ENCODE measurements at regions not wholly inside any gene's neighbourhood (a gene's known extent, or its start where the extent isn't known, plus 50 kb on each side); places are given as distances from the start of the nearest gene placed in this dataset.

DNA sequence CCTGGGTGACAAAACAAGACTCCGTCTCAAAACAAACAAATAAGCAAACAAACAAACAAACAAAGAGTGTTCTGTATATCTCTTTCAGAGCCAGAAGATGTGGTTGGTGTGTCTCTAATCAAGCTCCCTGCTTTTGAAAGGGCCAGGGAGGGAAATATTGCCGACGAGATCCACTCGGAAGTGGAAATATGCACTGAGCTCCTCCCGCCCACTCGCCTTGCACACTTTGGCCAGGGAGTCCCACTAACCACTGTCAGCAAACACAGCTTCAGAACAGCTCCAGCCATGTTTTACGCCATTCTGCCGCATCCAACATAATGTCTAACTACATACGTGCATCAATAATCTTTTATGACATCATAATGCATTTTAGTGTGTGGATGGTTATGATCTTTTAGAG lies 155.5 kb upstream of the VSTM2B start:
- DNase-seq (ENCODE audit: low spot score in 2 of 2): no peak
- no peaks in the 10 kb centered on the region for H3K4me1 ChIP-seq
- WGBS: 92% methylated on average over 9 of the region's 9 CpGs
- H3K27ac ChIP-seq: no peak overlapping the region
- H3K9me3 ChIP-seq: no peaks in the 10 kb centered on the region
- no peaks in the 10 kb centered on the region for H3K27me3 ChIP-seq
- TF ChIP-seq EP300 (IDR thresholded peaks at IDR 0.05): no peak
- no peak for TF ChIP-seq POLR2A (IDR thresholded peaks at IDR 0.05)
- TF ChIP-seq, protein P1, sequence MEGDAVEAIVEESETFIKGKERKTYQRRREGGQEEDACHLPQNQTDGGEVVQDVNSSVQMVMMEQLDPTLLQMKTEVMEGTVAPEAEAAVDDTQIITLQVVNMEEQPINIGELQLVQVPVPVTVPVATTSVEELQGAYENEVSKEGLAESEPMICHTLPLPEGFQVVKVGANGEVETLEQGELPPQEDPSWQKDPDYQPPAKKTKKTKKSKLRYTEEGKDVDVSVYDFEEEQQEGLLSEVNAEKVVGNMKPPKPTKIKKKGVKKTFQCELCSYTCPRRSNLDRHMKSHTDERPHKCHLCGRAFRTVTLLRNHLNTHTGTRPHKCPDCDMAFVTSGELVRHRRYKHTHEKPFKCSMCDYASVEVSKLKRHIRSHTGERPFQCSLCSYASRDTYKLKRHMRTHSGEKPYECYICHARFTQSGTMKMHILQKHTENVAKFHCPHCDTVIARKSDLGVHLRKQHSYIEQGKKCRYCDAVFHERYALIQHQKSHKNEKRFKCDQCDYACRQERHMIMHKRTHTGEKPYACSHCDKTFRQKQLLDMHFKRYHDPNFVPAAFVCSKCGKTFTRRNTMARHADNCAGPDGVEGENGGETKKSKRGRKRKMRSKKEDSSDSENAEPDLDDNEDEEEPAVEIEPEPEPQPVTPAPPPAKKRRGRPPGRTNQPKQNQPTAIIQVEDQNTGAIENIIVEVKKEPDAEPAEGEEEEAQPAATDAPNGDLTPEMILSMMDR (IDR thresholded peaks at IDR 0.05): no peak
- no peak for TF ChIP-seq POLR2AphosphoS5 (IDR thresholded peaks at IDR 0.05)
- no peak overlapping the region for H3K4me3 ChIP-seq
- H3K36me3 ChIP-seq: no peaks in the 10 kb centered on the region

DNA sequence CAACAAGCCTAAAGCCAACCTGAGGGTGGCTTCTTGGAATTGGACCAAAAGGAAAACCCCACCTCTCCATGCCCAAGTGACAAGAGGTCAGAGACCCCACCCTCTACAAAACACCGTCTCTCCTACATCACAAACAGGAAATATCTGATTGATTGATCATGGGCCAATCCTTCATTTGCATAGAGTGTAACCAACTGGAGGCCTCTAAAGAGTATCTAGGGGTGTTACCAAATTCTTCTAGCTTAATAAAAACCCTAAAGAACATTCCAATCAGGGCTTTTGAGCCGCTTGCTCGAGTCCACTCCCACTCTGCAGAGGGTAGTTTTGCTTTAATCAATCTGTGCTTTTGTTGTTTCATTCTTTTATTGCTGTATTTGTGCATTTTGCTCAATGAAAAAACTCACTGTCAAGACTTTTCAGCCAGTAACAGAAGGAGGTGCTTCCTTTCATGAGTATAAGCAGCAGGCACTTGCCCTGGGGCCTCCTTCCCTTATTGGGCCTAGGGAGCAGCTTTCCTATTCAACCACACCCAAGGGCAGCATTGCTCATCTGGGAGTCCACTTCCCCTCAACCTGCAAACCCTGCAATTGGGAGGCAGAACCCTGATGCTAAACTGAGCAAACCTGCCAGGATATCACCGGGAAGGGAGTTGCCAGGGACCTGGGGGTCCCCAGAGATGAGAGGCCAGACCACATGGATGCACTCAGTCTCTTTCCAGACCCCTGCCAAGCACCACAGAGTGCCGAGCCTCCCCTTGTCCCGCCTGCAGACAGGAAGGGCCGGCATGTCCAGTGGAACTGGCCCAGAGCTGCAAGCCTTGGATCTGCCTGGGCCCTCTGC lies 154.3 kb upstream of the VSTM2B start:
- Histone ChIP-seq H3K27ac (no peak overlapping the region), H3K4me1 (no peaks in the 10 kb centered on the region), H3K4me3 (no peak overlapping the region), H3K27me3 (no peaks in the 10 kb centered on the region), H3K36me3 (no peaks in the 10 kb centered on the region), H3K9me3 (no peaks in the 10 kb centered on the region)
- peak in 1 of 2 donors; percentile 25 for DNase-seq (ENCODE audit: low spot score in 2 of 2)
- 54% methylated on average over 4 of the region's 7 CpGs for WGBS
- TF ChIP-seq POLR2A (IDR thresholded peaks at IDR 0.05): no peak
- TF ChIP-seq EP300 (IDR thresholded peaks at IDR 0.05): no peak
- TF ChIP-seq, protein P1 (IDR thresholded peaks at IDR 0.05): no peak
- no peak for TF ChIP-seq POLR2AphosphoS5 (IDR thresholded peaks at IDR 0.05)

DNA sequence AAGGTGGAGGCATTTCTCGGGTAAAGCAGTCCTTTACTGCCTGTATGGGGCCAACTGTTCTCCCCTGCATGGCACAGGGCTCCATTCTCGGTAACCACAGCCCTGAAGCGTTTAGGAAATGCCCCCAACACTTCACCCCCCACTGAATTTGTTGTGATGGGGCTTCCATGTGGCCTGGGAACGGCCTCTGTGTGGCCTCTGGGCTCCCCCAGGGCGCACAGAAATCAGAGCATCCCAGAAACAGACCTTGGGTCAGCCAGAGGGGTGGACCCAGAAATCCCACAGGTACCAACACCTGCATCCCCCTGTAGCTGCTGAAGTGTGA lies 153.7 kb upstream of the VSTM2B start:
- DNase-seq (ENCODE audit: low spot score in 2 of 2): peak in 1 of 2 donors; percentile 20

DNA sequence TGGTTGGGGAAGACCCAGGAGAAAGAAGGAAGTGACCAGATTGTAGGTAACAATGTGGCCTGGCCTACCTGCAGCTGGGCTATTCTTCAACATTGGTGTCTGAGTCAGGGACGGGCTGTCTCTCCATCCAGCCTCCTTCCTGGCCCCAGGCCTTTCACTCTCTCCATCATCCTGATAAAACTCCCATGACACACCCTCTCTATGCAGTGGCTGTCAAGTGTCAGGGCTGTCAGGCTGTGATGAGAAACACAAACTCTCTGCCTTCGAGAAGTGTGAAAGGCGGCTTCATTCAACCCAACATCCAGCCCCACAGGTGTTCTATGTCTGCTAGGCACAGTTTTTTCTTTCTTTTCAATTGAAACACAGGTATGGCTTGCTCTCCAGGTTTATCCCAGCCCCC lies 153.3 kb upstream of the VSTM2B start:
- TF ChIP-seq, protein P1 (IDR thresholded peaks at IDR 0.05): no peak
- TF ChIP-seq POLR2A (IDR thresholded peaks at IDR 0.05) (no peak), POLR2AphosphoS5 (IDR thresholded peaks at IDR 0.05) (no peak), EP300 (IDR thresholded peaks at IDR 0.05) (no peak)
- WGBS: 78% methylated on average over 3 of the region's 3 CpGs
- peak in 1 of 2 donors; percentile 14 for DNase-seq (ENCODE audit: low spot score in 2 of 2)

More for the DNA sequence above, 153.7 kb upstream of the VSTM2B start:
- Histone ChIP-seq H3K36me3 (no peaks in the 10 kb centered on the region), H3K27me3 (no peaks in the 10 kb centered on the region), H3K4me1 (no peaks in the 10 kb centered on the region), H3K27ac (no peak overlapping the region), H3K4me3 (no peak overlapping the region), H3K9me3 (no peaks in the 10 kb centered on the region)
- TF ChIP-seq, protein P1 (IDR thresholded peaks at IDR 0.05): no peak
- no peak for TF ChIP-seq EP300 (IDR thresholded peaks at IDR 0.05)
- TF ChIP-seq POLR2AphosphoS5 (IDR thresholded peaks at IDR 0.05): no peak
- TF ChIP-seq POLR2A (IDR thresholded peaks at IDR 0.05): no peak
- WGBS: 80% methylated on average over 1 of the region's 5 CpGs

DNA sequence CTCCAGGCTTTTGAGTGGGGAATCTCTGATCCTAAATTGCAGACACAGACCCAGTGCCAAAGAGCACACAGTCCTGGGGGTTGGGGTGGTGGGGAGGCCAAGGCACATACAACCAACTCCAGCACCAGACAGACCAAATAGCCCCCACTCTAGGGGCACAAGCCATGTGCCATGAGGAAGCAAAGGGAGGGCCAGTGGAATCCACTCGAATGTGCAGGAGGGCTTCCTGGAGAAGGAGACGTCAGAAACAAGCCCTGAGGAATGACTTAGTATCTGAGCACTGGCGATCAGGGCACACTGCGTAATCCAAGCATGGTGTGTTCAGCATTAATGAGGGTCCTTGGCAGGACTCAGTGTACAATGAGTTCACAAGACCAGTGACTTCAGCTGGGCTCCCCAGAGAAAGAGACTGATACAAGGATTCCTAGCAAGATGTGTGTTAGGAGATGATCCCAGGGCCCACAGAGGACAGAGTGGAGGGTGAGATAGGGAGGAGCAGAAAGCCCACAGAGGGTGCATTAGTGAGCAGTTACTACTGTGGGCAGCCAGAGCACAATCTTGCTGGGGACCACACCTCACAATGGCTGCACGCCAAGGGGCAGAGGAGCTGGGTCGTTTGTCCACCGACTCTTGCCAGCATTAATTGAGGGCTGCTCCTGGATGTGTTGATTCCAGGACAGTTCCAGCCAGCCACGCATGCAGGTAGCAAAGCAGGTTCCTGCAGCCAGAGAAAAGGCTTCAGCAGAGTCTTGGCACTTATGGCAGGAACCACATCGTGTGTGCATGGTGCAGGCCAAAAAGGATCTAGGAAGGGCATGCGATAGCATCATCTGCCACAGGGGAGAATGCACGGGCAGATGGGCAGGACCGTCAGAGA lies 152.6 kb upstream of the VSTM2B start:
- peak in 1 of 2 donors; percentile 24 for DNase-seq (ENCODE audit: low spot score in 2 of 2)
- no peaks in the 10 kb centered on the region for H3K36me3 ChIP-seq
- H3K27me3 ChIP-seq: no peaks in the 10 kb centered on the region
- TF ChIP-seq, protein P1 (IDR thresholded peaks at IDR 0.05): no peak
- TF ChIP-seq EP300 (IDR thresholded peaks at IDR 0.05): no peak
- no peak for TF ChIP-seq POLR2AphosphoS5 (IDR thresholded peaks at IDR 0.05)
- TF ChIP-seq POLR2A (IDR thresholded peaks at IDR 0.05): no peak
- WGBS: 82% methylated on average over 12 of the region's 12 CpGs
- no peak overlapping the region for H3K27ac ChIP-seq
- H3K4me1 ChIP-seq: no peaks in the 10 kb centered on the region
- H3K9me3 ChIP-seq: no peaks in the 10 kb centered on the region
- no peak overlapping the region for H3K4me3 ChIP-seq

More for the DNA sequence above, 153.3 kb upstream of the VSTM2B start:
- Histone ChIP-seq H3K4me3 (no peak overlapping the region), H3K27me3 (no peaks in the 10 kb centered on the region), H3K4me1 (no peaks in the 10 kb centered on the region), H3K27ac (no peak overlapping the region), H3K9me3 (no peaks in the 10 kb centered on the region), H3K36me3 (no peaks in the 10 kb centered on the region)
